ENCODE measurements at regions not wholly inside any gene's neighbourhood (a gene's known extent, or its start where the extent isn't known, plus 50 kb on each side); places are given as distances from the start of the nearest gene placed in this dataset.

DNA sequence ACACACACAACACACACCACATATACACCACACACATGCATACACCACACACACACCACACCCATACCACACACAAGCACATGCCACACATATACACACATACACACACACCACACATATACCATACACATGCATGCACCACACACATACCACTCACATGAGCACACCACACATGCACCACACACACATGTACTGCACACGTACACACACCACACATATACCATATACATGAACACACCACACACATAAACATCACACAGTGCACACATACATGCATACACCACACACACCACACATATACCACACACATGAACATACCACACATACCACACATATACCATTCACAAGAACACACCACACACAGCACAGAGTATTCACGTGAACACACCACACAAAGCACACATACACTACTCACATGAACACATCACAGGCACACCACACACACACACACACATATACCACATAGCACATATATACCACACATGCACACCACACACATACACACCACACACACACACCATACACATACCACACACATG is 219.9 kb upstream of the RAB6C start:
- no peaks in the 10 kb centered on the region for H3K27me3 Mint-ChIP-seq
- Histone ChIP-seq H3K36me3 (ENCODE audit: control insufficient read depth, insufficient read depth, low read length) (no peaks in the 10 kb centered on the region), H3K27me3 (ENCODE audit: control insufficient read depth, insufficient read depth, low read length) (no peaks in the 10 kb centered on the region), H3K4me3 (ENCODE audit: low read depth, low read length) (no peak overlapping the region), H3K27ac (ENCODE audit: insufficient read depth, low read length, poor library complexity, severe bottlenecking) (no peak overlapping the region), H3K4me1 (ENCODE audit: control insufficient read depth, insufficient read depth, low read length, poor library complexity, severe bottlenecking) (no peaks in the 10 kb centered on the region), H3K9me3 (ENCODE audit: control insufficient read depth in 2 of 2, low read length in 2 of 2) (no peaks in the 10 kb centered on the region)
- H3K27ac Mint-ChIP-seq: no peak overlapping the region
- ATAC-seq (ENCODE audit: low read depth in 2 of 2) (no peak), DNase-seq (no peak)
- no peaks in the 10 kb centered on the region for H3K4me1 Mint-ChIP-seq
- H3K9me3 Mint-ChIP-seq: no peaks in the 10 kb centered on the region
- H3K36me3 Mint-ChIP-seq: no peaks in the 10 kb centered on the region
- H3K4me3 Mint-ChIP-seq: no peak overlapping the region

DNA sequence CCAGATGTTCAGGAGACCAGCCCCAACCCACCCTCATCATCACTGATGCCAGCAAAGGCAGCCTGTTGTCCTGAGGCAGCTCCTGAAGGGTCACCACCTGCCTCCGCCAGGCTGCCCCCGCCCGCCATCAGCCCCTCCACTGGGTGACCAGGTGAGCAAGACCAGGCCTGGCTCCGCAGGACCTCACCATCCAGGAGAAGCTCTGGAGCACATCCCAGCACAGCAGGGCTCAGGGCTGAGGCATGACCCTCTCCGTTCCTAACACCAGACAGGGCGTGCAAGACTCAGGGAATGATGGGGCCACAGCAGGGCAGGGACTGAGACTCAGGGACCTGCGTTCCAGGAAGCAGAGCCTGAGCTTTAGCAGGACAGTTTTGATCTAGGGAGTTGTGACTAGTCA is 218.8 kb upstream of the RAB6C start:
- Histone ChIP-seq H3K4me1 (ENCODE audit: control insufficient read depth, insufficient read depth, low read length, poor library complexity, severe bottlenecking) (no peaks in the 10 kb centered on the region), H3K4me3 (ENCODE audit: low read depth, low read length) (no peak overlapping the region), H3K27ac (ENCODE audit: insufficient read depth, low read length, poor library complexity, severe bottlenecking) (no peak overlapping the region), H3K27me3 (ENCODE audit: control insufficient read depth, insufficient read depth, low read length) (no peaks in the 10 kb centered on the region), H3K36me3 (ENCODE audit: control insufficient read depth, insufficient read depth, low read length) (no peaks in the 10 kb centered on the region), H3K9me3 (ENCODE audit: control insufficient read depth in 2 of 2, low read length in 2 of 2) (no peaks in the 10 kb centered on the region)
- Mint-ChIP-seq H3K36me3 (no peaks in the 10 kb centered on the region), H3K4me3 (no peak overlapping the region), H3K9me3 (no peaks in the 10 kb centered on the region), H3K27ac (no peak overlapping the region), H3K4me1 (no peaks in the 10 kb centered on the region), H3K27me3 (no peaks in the 10 kb centered on the region)
- ATAC-seq (ENCODE audit: low read depth in 2 of 2): no peak
- no peak for DNase-seq

DNA sequence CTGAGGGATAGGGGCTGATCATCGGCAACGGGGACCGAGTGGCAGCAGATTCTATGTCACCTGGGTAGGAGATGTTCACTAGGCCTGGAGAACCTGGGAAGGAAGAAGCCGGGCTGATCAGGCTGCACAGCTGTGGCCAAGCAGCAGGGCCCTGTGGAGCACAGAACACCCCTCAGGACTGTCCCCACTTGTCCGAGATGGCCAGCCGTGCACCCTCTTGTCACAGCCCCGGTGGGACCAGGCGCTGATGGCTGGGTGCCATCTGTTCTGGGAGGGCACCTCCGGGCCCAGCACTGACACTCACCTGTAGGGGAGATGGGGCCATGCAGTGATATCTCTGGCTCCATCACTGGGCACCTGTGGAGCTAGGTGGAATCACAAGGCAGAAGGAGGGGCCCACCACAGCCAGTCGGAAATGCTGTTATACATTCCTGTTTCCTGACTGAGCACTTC is 217.9 kb upstream of the RAB6C start:
- H3K27me3 Mint-ChIP-seq: no peaks in the 10 kb centered on the region
- no peak for ATAC-seq (ENCODE audit: low read depth in 2 of 2)
- H3K36me3 ChIP-seq (ENCODE audit: control insufficient read depth, insufficient read depth, low read length): no peaks in the 10 kb centered on the region
- no peak for DNase-seq
- H3K9me3 Mint-ChIP-seq: no peaks in the 10 kb centered on the region
- H3K27ac ChIP-seq (ENCODE audit: insufficient read depth, low read length, poor library complexity, severe bottlenecking): no peak overlapping the region
- no peak overlapping the region for H3K4me3 Mint-ChIP-seq
- H3K4me1 ChIP-seq (ENCODE audit: control insufficient read depth, insufficient read depth, low read length, poor library complexity, severe bottlenecking): no peaks in the 10 kb centered on the region
- no peak overlapping the region for H3K4me3 ChIP-seq (ENCODE audit: low read depth, low read length)
- H3K27ac Mint-ChIP-seq: no peak overlapping the region
- H3K36me3 Mint-ChIP-seq: no peaks in the 10 kb centered on the region
- no peaks in the 10 kb centered on the region for H3K27me3 ChIP-seq (ENCODE audit: control insufficient read depth, insufficient read depth, low read length)
- H3K9me3 ChIP-seq (ENCODE audit: control insufficient read depth in 2 of 2, low read length in 2 of 2): no peaks in the 10 kb centered on the region
- no peaks in the 10 kb centered on the region for H3K4me1 Mint-ChIP-seq

DNA sequence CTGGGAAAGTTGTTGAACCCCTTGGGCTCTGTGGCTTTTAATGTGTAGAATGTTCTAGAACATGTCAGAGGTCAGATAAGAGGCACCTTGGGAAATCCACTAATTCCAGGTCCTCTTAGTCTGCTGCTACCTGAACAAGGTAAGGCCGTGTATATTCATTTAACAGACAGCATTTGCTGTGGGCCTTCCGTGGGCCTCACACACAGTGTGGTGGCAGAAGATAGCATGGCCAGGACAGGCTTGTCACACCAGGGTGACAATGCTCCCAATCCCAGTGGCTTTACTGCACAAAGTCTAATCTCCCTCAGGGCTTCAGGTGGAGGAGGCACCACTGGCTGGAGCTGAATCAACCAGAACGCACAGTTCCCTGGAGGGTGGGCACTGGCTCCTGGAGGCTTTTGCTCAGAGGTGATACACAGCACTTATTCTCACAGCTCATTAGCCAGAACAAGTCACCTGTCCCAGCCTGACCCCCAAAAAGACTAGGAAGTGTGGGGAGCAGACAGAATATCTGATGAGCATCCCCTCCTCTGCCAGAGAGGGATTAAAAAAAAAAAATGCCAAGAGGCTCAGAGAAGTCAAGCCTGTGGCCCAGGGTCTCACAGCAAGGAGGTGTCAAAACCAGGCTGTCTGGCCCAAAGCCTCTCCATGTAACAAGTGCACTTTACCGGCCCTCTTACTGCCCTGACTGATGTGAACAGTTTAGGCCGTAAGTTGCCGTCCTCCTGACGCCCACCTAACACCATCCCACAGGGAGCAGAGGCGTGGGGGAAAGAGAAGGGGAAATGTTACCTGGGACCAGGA is 216.9 kb upstream of the RAB6C start:
- H3K27ac Mint-ChIP-seq: no peak overlapping the region

DNA sequence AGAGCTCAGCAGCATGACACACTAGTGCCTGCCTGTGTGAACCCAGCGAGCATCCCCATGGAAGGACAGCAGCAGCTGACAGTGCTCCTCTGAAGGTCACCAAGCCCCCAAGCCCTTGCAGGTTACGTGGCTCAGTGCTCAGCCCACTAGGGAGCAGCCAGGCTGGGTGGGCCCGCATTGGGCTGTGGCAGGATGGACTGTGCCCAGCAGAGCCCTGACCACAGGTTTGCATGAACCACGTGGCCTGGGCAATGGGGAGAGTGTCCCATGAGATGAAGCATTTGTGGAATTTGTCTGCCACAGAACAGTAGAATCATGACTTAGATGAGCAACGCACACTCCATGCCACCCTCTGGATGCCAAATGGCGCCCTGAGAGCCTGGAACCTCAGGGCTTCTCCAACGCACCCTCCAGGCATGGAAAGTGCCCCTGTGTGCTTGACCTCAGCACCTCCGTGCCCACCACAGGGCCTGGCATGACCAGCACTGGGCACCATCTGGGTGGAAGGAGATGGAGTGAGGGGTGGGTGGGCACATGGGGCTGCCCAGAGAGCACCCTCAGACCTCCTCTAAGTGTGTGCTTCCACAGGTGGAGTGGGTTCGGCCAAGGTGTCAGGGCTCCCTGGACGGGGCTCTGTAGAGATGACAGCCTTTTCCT is 216.1 kb upstream of the RAB6C start:
- Mint-ChIP-seq H3K36me3 (no peaks in the 10 kb centered on the region), H3K9me3 (peaks cover 0 to 2% (median 0%) of the 10 kb centered on the region in 7 donors), H3K4me3 (no peak overlapping the region), H3K27me3 (no peaks in the 10 kb centered on the region), H3K27ac (no peak overlapping the region), H3K4me1 (no peaks in the 10 kb centered on the region)
- ATAC-seq (ENCODE audit: low read depth in 2 of 2): no peak
- Histone ChIP-seq H3K27ac (ENCODE audit: insufficient read depth, low read length, poor library complexity, severe bottlenecking) (no peak overlapping the region), H3K36me3 (ENCODE audit: control insufficient read depth, insufficient read depth, low read length) (no peaks in the 10 kb centered on the region), H3K27me3 (ENCODE audit: control insufficient read depth, insufficient read depth, low read length) (no peaks in the 10 kb centered on the region), H3K9me3 (ENCODE audit: control insufficient read depth in 2 of 2, low read length in 2 of 2) (no peaks in the 10 kb centered on the region), H3K4me1 (ENCODE audit: control insufficient read depth, insufficient read depth, low read length, poor library complexity, severe bottlenecking) (no peaks in the 10 kb centered on the region), H3K4me3 (ENCODE audit: low read depth, low read length) (no peak overlapping the region)
- DNase-seq: no peak

More for the DNA sequence above, 216.9 kb upstream of the RAB6C start:
- Histone ChIP-seq H3K36me3 (ENCODE audit: control insufficient read depth, insufficient read depth, low read length) (no peaks in the 10 kb centered on the region), H3K9me3 (ENCODE audit: control insufficient read depth in 2 of 2, low read length in 2 of 2) (no peaks in the 10 kb centered on the region), H3K27me3 (ENCODE audit: control insufficient read depth, insufficient read depth, low read length) (no peaks in the 10 kb centered on the region), H3K4me3 (ENCODE audit: low read depth, low read length) (no peak overlapping the region), H3K4me1 (ENCODE audit: control insufficient read depth, insufficient read depth, low read length, poor library complexity, severe bottlenecking) (no peaks in the 10 kb centered on the region), H3K27ac (ENCODE audit: insufficient read depth, low read length, poor library complexity, severe bottlenecking) (no peak overlapping the region)
- ATAC-seq (ENCODE audit: low read depth in 2 of 2) (no peak), DNase-seq (no peak)
- H3K36me3 Mint-ChIP-seq: no peaks in the 10 kb centered on the region
- peaks cover 0 to 2% (median 0%) of the 10 kb centered on the region in 7 donors for H3K9me3 Mint-ChIP-seq
- no peaks in the 10 kb centered on the region for H3K27me3 Mint-ChIP-seq
- H3K4me3 Mint-ChIP-seq: no peak overlapping the region
- no peaks in the 10 kb centered on the region for H3K4me1 Mint-ChIP-seq

DNA sequence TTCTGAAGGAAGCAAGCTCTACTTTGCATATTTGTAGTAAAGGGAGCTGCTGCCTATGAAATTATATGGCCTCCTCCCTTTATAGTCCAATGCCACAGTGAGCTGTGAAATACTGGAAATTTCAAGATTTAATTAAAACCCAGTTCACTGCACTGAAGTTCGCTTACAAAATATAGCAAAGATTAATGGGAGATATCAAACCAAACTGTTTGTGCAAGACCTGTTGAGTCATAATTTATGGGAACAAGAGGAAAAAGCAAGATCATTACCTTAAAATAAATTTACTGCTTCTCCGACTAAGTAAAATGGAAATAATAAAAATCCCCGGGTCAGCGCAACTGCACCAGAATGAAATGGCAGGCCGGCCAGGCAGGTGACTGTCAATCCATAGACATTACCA is 215.5 kb upstream of the RAB6C start:
- no peaks in the 10 kb centered on the region for H3K36me3 ChIP-seq (ENCODE audit: control insufficient read depth, insufficient read depth, low read length)
- Mint-ChIP-seq H3K4me3 (no peak overlapping the region), H3K36me3 (no peaks in the 10 kb centered on the region), H3K9me3 (peaks cover 0 to 2% (median 0%) of the 10 kb centered on the region in 7 donors), H3K4me1 (no peaks in the 10 kb centered on the region), H3K27ac (no peak overlapping the region), H3K27me3 (no peaks in the 10 kb centered on the region)
- H3K9me3 ChIP-seq (ENCODE audit: control insufficient read depth in 2 of 2, low read length in 2 of 2): no peaks in the 10 kb centered on the region
- H3K4me3 ChIP-seq (ENCODE audit: low read depth, low read length): no peak overlapping the region
- H3K27ac ChIP-seq (ENCODE audit: insufficient read depth, low read length, poor library complexity, severe bottlenecking): no peak overlapping the region
- ATAC-seq (ENCODE audit: low read depth in 2 of 2) (no peak), DNase-seq (no peak)
- no peaks in the 10 kb centered on the region for H3K27me3 ChIP-seq (ENCODE audit: control insufficient read depth, insufficient read depth, low read length)
- H3K4me1 ChIP-seq (ENCODE audit: control insufficient read depth, insufficient read depth, low read length, poor library complexity, severe bottlenecking): no peaks in the 10 kb centered on the region

DNA sequence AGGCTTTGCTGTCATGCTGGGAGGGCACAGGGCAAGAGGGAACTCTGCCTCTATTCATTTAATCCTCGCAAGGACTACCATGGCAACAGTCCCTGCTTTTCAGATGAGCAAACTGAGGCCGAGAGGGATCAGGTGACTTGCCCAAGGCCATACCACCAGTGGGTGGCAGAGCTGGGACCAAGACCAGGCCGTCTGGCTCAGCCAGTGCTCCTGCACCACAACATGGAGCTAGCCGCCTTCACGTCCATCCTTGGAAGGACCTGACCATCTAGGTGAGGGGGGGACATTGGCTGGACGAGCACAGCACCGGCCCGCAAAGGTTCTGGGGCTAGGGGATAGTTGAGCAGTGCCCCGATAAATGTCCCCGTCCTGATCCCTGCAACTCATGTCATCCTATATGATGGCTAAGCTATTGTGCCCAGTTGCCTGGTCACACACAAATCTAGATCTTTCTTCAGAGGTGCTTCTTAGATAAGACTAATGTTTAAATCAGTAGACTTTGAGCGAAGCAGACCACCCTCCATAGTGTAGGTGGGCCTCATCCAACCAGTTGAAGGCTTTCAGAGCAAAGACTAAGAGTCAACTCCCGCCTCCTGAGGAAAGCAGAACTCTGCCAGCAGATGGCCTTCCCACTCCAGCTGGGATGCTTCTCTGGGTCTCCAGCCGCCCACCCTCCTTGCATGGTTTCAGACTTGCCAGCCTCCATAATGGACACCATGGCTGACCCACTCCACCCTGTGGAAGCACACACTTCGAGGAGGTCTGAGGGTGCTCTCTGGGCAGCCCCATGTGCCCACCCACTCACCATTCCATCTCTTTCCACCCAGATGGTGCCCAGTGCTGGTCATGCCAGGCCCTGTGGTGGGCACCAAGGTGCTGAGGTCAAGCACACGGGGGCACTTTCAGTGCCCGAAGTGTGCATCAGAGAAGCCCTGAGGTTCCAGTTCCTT is 214.8 kb upstream of the RAB6C start:
- no peaks in the 10 kb centered on the region for H3K36me3 Mint-ChIP-seq
- no peak for ATAC-seq (ENCODE audit: low read depth in 2 of 2)
- no peak overlapping the region for H3K4me3 ChIP-seq (ENCODE audit: low read depth, low read length)
- no peaks in the 10 kb centered on the region for H3K4me1 ChIP-seq (ENCODE audit: control insufficient read depth, insufficient read depth, low read length, poor library complexity, severe bottlenecking)
- DNase-seq: no peak
- H3K4me1 Mint-ChIP-seq: no peaks in the 10 kb centered on the region
- peaks cover 0 to 2% (median 0%) of the 10 kb centered on the region in 7 donors for H3K9me3 Mint-ChIP-seq
- no peaks in the 10 kb centered on the region for H3K36me3 ChIP-seq (ENCODE audit: control insufficient read depth, insufficient read depth, low read length)
- no peak overlapping the region for H3K4me3 Mint-ChIP-seq
- no peaks in the 10 kb centered on the region for H3K27me3 ChIP-seq (ENCODE audit: control insufficient read depth, insufficient read depth, low read length)
- H3K27ac ChIP-seq (ENCODE audit: insufficient read depth, low read length, poor library complexity, severe bottlenecking): no peak overlapping the region
- H3K9me3 ChIP-seq (ENCODE audit: control insufficient read depth in 2 of 2, low read length in 2 of 2): no peaks in the 10 kb centered on the region
- H3K27me3 Mint-ChIP-seq: no peaks in the 10 kb centered on the region
- H3K27ac Mint-ChIP-seq: no peak overlapping the region

All from CD4-positive, CD25-positive, alpha-beta regulatory T cell (primary cell).